AG04449 (cell line): ENCODE measurements at regions not wholly inside any gene's neighbourhood (a gene's known extent, or its start where the extent isn't known, plus 50 kb on each side); places are given as distances from the start of the nearest gene placed in this dataset.
"Not testable (repeated sequence)": the region's sequence is repeated elsewhere in the genome, so short reads cannot be mapped to it uniquely, and the experiment has no call there.

Experiments used
- CTCF ChIA-PET: fragments of 350-600 bp; formaldehyde crosslinking; extraction: SDS; loops from one replicate; lab custom pipeline; 2021; ENCODE audit warnings: antibody characterized with exemption; lab: Yijun Ruan, JAX
- POLR2A ChIA-PET: fragments of 400-600, 350-600 bp; formaldehyde crosslinking; extraction: SDS; loops from one replicate; lab custom pipeline; 2020; ENCODE audit warnings: antibody characterized with exemption, inconsistent platforms; lab: Yijun Ruan, JAX
- DNase-seq: peaks from one replicate; pipeline ENCODE4 v3.0.0-alpha.2; 2010; ENCODE audit warnings: low read depth, low spot score
- H3K4me3 ChIP-seq: 2 replicates; pipeline ENCODE4 v1.5.1; 2011; ENCODE audit warnings: low read depth, mild to moderate bottlenecking, control low read depth, low read length
- TF ChIP-seq, protein P1 (sequence below): IDR thresholded peaks from one replicate; pipeline ENCODE4 v1.5.1; 2011; ENCODE audit warnings: mild to moderate bottlenecking, moderate library complexity, low read length, control low read depth, inconsistent platforms; ENCODE audit not compliant: insufficient read depth; ENCODE audit errors: missing control alignments

DNA sequence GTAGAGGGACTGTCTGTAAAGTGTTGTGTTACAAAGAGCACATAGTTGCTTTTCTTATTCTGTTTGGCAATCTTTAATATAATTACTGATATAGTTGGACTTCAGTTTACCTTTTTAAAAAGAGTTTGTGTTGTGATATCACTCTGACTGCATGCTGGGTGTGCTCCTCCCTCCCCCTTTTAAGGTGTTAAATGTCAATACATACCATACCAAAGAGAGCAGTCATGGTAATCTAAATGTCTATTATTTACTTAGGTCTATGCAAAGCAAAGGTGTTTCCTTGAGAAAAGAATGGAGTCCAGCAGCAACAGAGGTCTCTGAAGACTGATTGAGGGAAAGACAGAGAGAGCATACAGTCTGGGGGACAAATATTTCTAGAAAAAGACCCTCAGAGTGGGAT is 275.1 kb upstream of the NRP1 start:
- DNase-seq, result no peak
- no peak overlapping the region for H3K4me3 ChIP-seq
- POLR2A ChIA-PET, result no interaction called here
- CTCF ChIA-PET, result no interaction called here
- TF ChIP-seq, protein P1, sequence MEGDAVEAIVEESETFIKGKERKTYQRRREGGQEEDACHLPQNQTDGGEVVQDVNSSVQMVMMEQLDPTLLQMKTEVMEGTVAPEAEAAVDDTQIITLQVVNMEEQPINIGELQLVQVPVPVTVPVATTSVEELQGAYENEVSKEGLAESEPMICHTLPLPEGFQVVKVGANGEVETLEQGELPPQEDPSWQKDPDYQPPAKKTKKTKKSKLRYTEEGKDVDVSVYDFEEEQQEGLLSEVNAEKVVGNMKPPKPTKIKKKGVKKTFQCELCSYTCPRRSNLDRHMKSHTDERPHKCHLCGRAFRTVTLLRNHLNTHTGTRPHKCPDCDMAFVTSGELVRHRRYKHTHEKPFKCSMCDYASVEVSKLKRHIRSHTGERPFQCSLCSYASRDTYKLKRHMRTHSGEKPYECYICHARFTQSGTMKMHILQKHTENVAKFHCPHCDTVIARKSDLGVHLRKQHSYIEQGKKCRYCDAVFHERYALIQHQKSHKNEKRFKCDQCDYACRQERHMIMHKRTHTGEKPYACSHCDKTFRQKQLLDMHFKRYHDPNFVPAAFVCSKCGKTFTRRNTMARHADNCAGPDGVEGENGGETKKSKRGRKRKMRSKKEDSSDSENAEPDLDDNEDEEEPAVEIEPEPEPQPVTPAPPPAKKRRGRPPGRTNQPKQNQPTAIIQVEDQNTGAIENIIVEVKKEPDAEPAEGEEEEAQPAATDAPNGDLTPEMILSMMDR, result no peak

DNA sequence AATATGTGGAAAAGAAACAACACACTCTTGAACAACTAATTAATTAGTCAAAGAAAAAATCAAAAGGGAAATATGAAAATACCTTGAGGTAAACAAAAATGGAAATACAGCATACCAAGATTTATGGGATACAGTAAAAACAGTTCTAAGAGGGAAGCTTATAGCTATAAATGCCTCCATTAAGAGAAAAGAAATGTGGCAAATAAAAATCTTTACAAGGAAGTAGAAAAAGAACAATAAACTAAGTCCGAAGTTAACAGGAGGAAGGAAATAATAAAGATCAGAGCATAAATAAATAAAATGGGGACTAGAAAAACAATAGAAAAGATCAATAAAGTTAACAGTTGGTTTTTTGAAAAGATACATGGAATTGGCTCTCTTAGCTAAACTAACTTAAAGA is 267.8 kb upstream of the NRP1 start:
- CTCF ChIA-PET, result no interaction called here
- POLR2A ChIA-PET, result no interaction called here
- TF ChIP-seq, protein P1, result no peak

DNA sequence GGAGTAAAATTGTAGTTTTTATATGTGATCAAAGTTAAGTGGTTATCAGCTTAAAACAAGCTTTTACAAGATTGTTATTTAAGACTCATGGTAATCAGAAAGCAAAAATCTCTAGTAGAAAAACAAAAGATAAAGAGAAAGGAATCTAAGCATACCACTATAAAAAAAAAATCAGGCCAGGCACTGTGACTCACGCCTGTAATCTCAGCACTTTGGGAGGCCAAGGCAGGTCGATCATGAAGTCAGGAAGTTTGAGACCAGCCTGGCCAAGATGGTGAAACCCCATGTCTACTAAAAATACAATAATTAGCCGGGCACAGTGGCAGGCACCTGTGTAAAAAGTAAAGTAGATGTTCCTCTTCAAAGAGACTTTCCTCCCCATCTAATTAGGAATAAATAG is 265.9 kb upstream of the NRP1 start:
- DNase-seq, result no peak
- ChIA-PET POLR2A (no interaction called here), CTCF (no interaction called here)
- no peak overlapping the region for H3K4me3 ChIP-seq
- TF ChIP-seq, protein P1, result no peak

More for the DNA sequence above, 267.8 kb upstream of the NRP1 start:
- no peak for DNase-seq
- no peak overlapping the region for H3K4me3 ChIP-seq

DNA sequence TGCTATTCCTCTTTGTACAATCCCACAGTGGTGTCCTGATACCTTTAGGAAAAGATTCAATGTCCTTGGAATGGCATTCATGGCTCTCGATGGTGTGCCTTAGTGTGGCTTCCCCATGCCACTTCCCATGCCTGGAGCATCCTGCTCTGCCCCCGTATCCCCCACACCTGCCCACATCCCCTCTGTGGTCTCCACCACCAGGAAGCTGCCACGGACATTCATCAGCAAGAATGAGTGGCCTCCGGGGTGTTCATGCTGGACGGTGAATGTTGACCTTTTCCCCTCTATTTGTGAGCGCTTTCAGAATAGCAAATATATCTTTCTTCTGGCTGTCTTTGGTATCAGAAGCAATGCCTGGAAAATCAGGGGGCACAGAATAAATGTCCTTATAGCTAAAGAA is 262.0 kb upstream of the NRP1 start:
- no peak for DNase-seq
- POLR2A ChIA-PET, result no interaction called here
- no peak overlapping the region for H3K4me3 ChIP-seq
- TF ChIP-seq, protein P1, result no peak
- CTCF ChIA-PET, result no interaction called here

DNA sequence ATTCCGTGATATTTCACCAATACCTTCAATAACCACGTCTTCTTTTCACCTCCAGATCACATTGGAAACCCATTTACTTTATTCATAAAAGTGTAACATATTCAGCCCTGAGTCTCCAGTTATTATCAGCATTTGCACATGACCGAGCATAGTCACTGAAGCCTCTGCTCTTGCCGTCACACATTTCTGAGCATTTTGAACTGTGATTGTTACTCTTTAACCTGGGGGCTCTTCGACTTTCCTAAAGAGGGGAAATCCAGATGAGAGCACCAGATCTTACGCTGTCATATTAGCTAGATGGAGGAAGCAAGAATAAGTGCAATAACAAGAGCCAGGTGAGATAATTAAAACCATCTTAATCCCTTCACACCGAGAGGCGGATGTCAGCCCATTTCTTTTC is 260.0 kb upstream of the NRP1 start:
- ChIA-PET POLR2A (no interaction called here), CTCF (no interaction called here)
- DNase-seq, result no peak
- TF ChIP-seq, protein P1, result no peak
- H3K4me3 ChIP-seq, result no peak overlapping the region

DNA sequence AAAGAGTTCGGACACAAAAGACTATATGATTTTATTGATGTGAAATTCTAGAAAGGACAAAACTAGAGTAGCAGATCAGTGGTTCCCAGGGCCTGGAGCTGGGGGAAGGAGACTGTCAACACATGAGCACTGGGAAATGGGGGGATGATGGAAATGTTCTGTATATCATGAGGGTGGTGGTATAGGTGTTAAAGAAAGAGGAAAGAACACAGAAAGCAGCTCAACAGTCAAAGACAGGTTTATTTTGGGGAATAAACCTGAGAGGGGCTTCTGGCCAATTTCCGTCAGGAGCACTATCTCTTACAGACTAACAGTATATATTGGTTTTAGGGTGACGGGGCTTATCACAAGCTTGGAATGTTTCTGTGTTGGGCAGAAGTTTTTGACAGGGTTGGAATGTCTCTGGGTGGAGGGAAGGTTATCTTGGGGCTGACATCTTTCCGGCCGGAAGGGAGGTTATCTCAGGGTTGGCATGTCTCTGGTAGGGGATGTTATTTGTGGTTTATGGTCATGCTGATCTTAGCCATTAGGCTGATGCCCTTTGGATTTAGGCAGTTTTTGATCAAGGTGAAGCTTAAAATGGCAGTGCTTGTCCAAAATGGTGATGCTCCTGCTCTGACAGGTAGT is 254.6 kb upstream of the NRP1 start:
- CTCF ChIA-PET, result no interaction called here
- H3K4me3 ChIP-seq, result no peak overlapping the region
- POLR2A ChIA-PET, result no interaction called here
- TF ChIP-seq, protein P1, result no peak
- DNase-seq, result no peak

DNA sequence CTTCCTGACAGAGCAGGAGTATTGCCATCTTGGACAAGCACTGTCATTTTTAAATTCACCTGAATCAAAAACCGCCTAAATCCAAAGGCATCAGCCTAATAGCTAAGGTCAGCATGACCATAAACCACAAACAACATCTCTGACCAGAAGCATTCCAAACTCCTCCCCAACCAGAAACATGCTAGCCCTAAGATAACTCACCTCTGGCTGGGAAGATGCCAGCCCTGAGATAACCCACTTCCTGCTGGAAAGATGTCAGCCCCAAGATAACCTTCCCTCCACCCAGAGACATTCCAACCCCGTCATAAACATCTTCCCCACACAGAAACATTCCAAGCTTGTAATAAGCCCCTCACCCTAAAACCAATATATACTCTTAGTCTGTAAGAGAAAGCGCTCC is 250.1 kb upstream of the NRP1 start:
- H3K4me3 ChIP-seq, DNase-seq, POLR2A ChIA-PET, CTCF ChIA-PET: not testable (repeated sequence)
